Muscle layer of colon (tissue), 2 donors: ENCODE measurements at regions not wholly inside any gene's neighbourhood (a gene's known extent, or its start where the extent isn't known, plus 50 kb on each side); places are given as distances from the start of the nearest gene placed in this dataset.
"Not testable (repeated sequence)": the region's sequence is repeated elsewhere in the genome, so short reads cannot be mapped to it uniquely, and the experiment has no call there.

Source experiments
- H3K27ac ChIP-seq: one replicate; pipeline ENCODE4 v1.7.0; 2013; ENCODE audit warnings: low read depth, mild to moderate bottlenecking, low read length, moderate library complexity
- H3K27me3 ChIP-seq, 2 donors: one replicate each; pipeline ENCODE4 v1.7.0; 2013; ENCODE audit warnings: low read length in 2 of 2, mild to moderate bottlenecking in 2 of 2; ENCODE audit not compliant: insufficient read depth in 2 of 2, control insufficient read depth in 1 of 2
- H3K36me3 ChIP-seq: one replicate; pipeline ENCODE4 v1.7.0; 2013; ENCODE audit warnings: mild to moderate bottlenecking, low read length; ENCODE audit not compliant: insufficient read depth
- H3K4me1 ChIP-seq: one replicate; pipeline ENCODE4 v1.7.0; 2013; ENCODE audit warnings: mild to moderate bottlenecking, low read length; ENCODE audit not compliant: insufficient read depth
- H3K4me3 ChIP-seq, 2 donors: one replicate each; pipeline ENCODE4 v1.7.0; 2013; ENCODE audit warnings: low read length in 2 of 2, low read depth in 1 of 2, mild to moderate bottlenecking in 1 of 2, moderate library complexity in 1 of 2
- H3K9ac ChIP-seq: one replicate; pipeline ENCODE4 v1.7.0; 2013; ENCODE audit warnings: low read length
- H3K9me3 ChIP-seq: one replicate; pipeline ENCODE4 v1.7.0; 2013; ENCODE audit warnings: mild to moderate bottlenecking, low read length
- donor health status: abdominal sarcoma.
- donor health status: Adenocarcinoma of cecum.

DNA sequence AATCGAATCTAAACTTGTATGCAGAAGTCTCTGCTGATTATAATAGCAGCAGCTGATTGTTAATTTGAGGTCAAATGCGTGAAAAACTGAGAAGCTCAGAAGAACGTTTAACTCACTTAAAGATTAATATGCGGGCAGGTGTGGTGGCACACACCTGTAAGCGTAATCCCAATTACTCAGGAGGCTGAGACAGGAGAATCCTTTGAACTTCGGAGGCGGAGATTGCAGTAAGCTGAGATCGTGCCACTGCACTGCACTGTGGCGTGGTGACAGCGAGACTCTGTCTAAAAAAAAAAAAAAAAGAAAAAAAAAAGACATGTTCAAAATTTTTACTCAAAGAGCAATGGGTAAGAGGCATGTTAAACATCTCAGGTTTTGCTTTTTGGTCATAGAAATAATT lies 1370.8 kb downstream of the GRIK2 start:
- H3K4me1 ChIP-seq: no peaks in the 10 kb centered on the region
- H3K36me3 ChIP-seq: no peaks in the 10 kb centered on the region
- H3K4me3 ChIP-seq: no peak overlapping the region
- H3K27me3 ChIP-seq: no peaks in the 10 kb centered on the region
- no peaks in the 10 kb centered on the region for H3K9me3 ChIP-seq
- no peak overlapping the region for H3K9ac ChIP-seq
- H3K27ac ChIP-seq: no peak overlapping the region

DNA sequence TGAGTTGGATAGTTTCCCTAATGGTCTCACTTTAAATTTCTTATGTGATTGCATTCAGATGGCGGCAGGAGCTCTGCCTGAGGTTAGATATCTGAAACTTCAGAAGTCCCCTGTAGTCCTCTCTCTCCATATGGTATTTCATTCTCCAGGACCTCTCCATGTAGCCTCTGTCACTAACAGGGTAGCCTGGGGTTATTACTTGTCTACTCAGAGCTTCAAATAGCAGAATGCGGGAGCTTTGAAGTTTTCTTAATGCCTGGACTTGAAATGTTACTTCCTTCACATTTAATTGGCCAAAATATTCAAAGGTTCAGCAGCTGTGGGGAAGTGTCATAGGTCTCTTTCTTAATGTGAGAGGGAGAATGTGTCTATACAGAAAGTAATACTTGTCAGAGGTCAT lies 1370.4 kb downstream of the GRIK2 start:
- no peak overlapping the region for H3K4me3 ChIP-seq
- no peak overlapping the region for H3K27ac ChIP-seq
- H3K9me3 ChIP-seq: no peaks in the 10 kb centered on the region
- no peaks in the 10 kb centered on the region for H3K4me1 ChIP-seq
- no peak overlapping the region for H3K9ac ChIP-seq
- no peaks in the 10 kb centered on the region for H3K27me3 ChIP-seq
- no peaks in the 10 kb centered on the region for H3K36me3 ChIP-seq

DNA sequence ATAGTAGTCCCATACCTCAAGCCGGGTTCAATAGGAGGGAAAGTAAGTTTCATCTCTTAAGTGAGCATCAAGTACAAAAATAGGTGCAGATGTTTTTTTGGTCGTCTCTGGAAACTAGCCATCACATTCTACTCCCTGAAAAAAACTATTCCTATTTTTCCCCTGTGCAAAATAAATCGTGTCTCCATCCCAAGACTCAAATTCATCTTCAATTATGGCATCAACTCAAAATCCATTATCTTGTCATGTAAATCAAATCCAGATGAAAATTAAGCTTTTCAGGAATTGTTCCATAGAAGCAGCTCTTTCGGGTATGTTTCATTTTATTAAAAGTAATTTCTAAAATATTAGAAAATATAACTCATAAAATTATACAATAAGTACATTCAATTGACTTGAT lies 1368.4 kb downstream of the GRIK2 start:
- no peak overlapping the region for H3K9ac ChIP-seq
- H3K4me1 ChIP-seq: no peaks in the 10 kb centered on the region
- no peaks in the 10 kb centered on the region for H3K9me3 ChIP-seq
- no peaks in the 10 kb centered on the region for H3K27me3 ChIP-seq
- no peak overlapping the region for H3K4me3 ChIP-seq
- H3K27ac ChIP-seq: no peak overlapping the region
- no peaks in the 10 kb centered on the region for H3K36me3 ChIP-seq

DNA sequence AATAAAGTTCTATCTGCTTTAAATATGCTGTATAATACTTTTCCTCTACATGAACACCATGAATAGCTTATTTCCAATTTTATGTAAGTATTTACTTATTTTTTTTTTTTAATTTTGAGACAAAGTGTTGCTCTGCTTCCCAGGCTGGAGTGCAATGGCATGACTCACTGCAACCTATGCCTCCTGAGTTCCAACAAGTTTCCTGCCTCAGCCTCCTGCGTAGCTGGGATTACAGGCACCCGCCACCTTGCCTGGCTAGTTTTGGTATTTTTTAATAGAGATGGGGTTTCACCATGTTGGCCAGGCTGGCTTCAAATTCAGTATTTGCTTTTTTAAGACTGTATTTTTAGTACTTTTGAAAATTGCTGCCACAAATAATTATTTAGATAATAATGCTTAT lies 1365.9 kb downstream of the GRIK2 start:
- Histone ChIP-seq H3K27me3 (no peaks in the 10 kb centered on the region), H3K4me1 (no peaks in the 10 kb centered on the region), H3K4me3 (no peak overlapping the region), H3K36me3 (no peaks in the 10 kb centered on the region), H3K27ac (no peak overlapping the region), H3K9ac (no peak overlapping the region), H3K9me3 (no peaks in the 10 kb centered on the region)

DNA sequence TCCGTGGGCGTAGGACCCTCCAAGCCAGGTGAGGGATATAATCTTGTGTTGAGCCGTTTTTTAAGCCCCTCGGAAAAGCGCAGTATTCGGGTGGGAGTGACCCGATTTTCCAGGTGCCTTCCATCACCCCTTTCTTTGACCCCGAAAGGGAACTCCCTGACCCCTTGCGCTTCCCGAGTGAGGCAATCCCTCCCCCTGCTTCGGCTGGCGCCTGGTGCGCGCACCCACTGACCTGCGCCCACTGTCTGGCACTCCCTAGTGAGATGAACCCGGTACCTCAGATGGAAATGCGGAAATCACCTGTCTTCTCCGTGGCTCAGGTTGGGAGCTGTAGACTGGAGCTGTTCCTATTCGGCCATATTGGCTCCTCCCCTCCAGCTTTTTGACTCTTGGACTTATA lies 1365.0 kb downstream of the GRIK2 start:
- not testable (repeated sequence) for H3K9me3 ChIP-seq, H3K36me3 ChIP-seq, H3K4me1 ChIP-seq, H3K9ac ChIP-seq, H3K27me3 ChIP-seq, H3K4me3 ChIP-seq, H3K27ac ChIP-seq

DNA sequence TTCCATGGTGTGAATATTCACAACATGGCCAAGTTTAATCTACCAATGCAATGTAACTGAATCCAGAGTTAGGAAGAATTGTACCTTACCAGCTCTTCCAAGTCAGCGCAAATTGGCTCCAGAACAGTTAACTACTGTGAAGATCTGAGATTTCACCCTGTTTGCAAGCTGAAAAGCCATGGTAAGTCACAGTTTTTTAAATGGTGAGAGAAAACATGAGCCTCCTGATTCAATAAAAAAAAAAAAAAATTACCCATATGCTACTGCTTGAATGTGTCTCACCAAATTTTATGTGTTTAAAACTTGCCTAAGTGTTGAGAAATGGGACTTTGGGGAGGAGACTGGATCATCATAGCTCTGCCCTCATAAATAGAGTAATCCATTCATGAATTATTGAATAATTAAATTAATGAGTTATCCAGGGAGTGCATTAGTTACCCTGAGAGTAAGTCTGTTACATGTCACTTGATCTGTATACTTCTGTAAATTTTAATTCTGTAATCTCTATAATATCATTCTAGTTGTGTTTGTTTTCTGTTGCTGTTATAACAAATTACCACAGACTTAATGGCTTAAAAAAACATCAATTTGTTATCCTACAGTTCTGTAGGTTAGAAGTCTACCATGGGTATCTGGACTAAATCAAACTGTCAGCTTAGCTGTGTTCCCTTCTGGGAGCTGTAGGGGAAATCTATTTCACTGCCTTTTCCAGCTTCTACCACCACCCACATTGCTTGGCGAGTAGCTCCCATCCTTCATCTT lies 1355.9 kb downstream of the GRIK2 start:
- Histone ChIP-seq H3K4me1 (no peaks in the 10 kb centered on the region), H3K27me3 (no peaks in the 10 kb centered on the region), H3K36me3 (no peaks in the 10 kb centered on the region), H3K4me3 (no peak overlapping the region), H3K9me3 (no peaks in the 10 kb centered on the region), H3K27ac (no peak overlapping the region), H3K9ac (no peak overlapping the region)

DNA sequence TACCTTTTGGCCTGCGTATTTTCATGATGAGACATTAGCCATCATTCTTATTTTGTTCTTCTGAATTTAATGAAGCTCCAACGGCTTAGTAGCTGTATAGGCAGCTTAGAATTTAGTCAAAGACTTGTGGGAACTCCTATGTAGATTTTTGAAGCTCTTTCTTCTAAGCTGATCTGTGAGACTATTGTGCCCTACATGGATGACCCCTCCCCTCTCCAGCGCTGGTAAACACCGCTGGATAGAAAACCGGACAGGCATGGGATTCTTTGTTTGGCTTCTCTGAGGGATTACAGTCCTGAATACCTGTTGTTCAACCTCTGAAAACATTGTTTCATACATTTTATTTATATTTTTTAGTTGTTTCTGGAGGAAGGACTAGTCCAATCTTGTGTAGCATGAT lies 1353.4 kb downstream of the GRIK2 start:
- Histone ChIP-seq H3K4me3 (no peak overlapping the region), H3K4me1 (no peaks in the 10 kb centered on the region), H3K27me3 (no peaks in the 10 kb centered on the region), H3K36me3 (no peaks in the 10 kb centered on the region), H3K9me3 (no peaks in the 10 kb centered on the region), H3K27ac (no peak overlapping the region), H3K9ac (no peak overlapping the region)

DNA sequence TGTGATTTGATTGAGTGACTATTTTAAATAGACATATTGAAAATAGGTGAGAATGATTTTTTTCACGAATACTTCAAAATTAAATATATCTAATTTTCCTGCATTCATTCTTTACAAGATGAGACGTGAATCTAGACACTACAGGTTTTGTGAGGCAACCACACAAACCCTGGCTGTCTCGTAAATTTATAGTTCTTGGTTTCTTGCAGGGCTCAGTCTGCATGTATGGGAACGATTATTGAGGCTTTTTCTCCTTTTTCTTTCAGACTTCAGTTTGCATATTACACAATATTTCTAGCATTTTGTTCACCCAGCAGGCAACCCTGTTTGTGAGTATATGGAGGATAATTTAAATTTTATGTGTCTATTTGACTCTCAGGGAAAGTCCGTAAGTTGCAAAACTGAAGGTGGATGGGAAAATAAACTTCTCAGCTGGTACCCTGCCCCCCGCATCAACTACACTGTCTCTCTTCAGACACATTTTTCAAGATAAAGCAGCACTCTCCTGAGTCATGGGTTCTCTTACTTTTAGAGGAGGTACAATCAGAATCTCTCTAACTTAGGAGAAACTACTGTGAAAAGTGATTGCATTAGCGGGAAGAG lies 1349.3 kb downstream of the GRIK2 start:
- H3K9me3 ChIP-seq: no peaks in the 10 kb centered on the region
- no peak overlapping the region for H3K27ac ChIP-seq
- no peaks in the 10 kb centered on the region for H3K36me3 ChIP-seq
- H3K4me1 ChIP-seq: no peaks in the 10 kb centered on the region
- no peak overlapping the region for H3K9ac ChIP-seq
- H3K27me3 ChIP-seq: no peaks in the 10 kb centered on the region
- H3K4me3 ChIP-seq: no peak overlapping the region

DNA sequence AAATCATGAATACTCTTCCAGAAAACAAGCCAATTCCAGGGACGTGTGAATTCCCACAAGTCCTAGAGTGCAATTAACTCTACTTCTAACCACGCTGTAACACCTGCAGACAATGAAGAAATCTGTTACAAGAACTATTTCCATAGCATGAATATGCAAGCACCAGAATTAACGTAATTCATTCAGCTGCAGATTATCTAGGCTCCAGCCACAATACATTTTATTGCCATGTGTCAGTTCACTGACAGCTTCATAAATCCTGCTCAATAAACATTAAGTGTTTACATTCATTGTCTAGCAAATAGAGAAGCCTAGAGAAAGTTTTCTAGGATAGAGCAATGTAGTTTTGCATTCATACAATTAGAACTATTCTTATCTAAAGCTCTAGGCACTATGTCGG lies 1348.5 kb downstream of the GRIK2 start:
- Histone ChIP-seq H3K27me3 (no peaks in the 10 kb centered on the region), H3K27ac (no peak overlapping the region), H3K4me3 (no peak overlapping the region), H3K9me3 (no peaks in the 10 kb centered on the region), H3K9ac (no peak overlapping the region), H3K36me3 (no peaks in the 10 kb centered on the region), H3K4me1 (no peaks in the 10 kb centered on the region)

DNA sequence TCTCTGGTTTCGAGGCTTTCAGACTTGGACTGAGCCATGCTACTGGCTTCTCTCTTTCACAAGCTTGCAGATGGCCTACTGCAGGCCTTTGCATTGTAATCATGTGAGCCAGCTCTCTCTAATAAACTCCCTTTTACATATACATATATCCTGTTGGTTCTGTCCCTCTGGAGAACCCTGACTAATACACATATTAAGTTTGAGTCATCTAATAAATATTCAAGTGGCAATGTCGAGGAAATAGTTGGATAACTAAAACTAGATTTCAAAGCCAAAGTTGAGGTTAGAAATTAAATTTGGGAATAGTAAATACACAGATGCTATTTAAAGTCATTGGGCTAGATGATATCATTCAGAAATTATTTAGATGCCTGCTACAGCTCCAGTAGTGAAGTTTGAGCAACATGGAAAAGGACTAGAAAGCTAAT lies 1343.4 kb downstream of the GRIK2 start:
- no peaks in the 10 kb centered on the region for H3K4me1 ChIP-seq
- no peaks in the 10 kb centered on the region for H3K36me3 ChIP-seq
- H3K4me3 ChIP-seq: no peak overlapping the region
- no peak overlapping the region for H3K9ac ChIP-seq
- H3K27ac ChIP-seq: no peak overlapping the region
- no peaks in the 10 kb centered on the region for H3K9me3 ChIP-seq
- H3K27me3 ChIP-seq: no peaks in the 10 kb centered on the region

DNA sequence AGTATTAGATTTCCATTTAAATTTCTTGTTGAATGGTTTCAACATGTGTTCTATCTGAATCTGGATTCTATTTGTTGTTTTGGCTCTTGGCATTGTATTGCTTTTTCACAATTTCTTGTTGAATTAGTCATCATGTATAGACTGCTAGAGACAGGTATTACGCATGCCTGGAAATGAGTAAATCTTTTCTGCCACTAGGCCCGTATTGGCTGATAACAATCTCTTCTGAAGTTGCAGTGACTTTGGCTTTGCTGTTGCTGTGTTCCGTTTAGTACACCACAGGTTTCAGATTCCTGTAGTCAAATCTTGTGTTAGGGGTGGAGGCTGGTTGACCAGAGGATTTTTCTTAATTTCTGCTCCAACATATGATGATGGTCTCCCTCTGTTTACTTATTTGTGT lies 1339.4 kb downstream of the GRIK2 start:
- H3K27me3 ChIP-seq: no peaks in the 10 kb centered on the region
- no peaks in the 10 kb centered on the region for H3K9me3 ChIP-seq
- no peaks in the 10 kb centered on the region for H3K4me1 ChIP-seq
- no peak overlapping the region for H3K27ac ChIP-seq
- H3K36me3 ChIP-seq: no peaks in the 10 kb centered on the region
- H3K9ac ChIP-seq: no peak overlapping the region
- H3K4me3 ChIP-seq: no peak overlapping the region

DNA sequence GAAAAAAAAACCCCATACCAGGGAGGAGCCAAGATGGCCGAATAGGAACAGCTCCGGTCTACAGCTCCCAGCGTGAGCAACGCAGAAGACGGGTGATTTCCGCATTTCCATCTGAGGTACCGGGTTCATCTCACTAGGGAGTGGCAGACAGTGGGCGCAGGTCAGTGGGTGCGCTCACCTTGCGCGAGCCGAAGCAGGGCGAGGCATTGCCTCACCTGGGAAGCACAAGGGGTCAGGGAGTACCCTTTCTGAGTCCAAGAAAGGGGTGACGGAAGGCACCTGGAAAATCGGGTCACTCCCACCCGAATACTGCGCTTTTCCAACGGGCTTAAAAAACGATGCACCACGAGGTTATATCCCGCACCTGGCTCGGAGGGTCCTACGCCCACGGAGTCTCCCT lies 1328.6 kb downstream of the GRIK2 start:
- H3K9me3 ChIP-seq, H3K36me3 ChIP-seq, H3K4me1 ChIP-seq, H3K4me3 ChIP-seq, H3K9ac ChIP-seq, H3K27ac ChIP-seq, H3K27me3 ChIP-seq: not testable (repeated sequence)
